HEK293 (cell line): ENCODE measurements at regions not wholly inside any gene's neighbourhood (a gene's known extent, or its start where the extent isn't known, plus 50 kb on each side); places are given as distances from the start of the nearest gene placed in this dataset.

ENCODE experiments used
- CTCF ChIA-PET: fragments of 350-600 bp; formaldehyde crosslinking; extraction: SDS; loops from one replicate; lab custom pipeline; 2021; ENCODE audit warnings: antibody characterized with exemption; lab: Yijun Ruan, JAX
- POLR2A ChIA-PET: fragments of 300-600 bp; formaldehyde crosslinking; extraction: SDS; loops from one replicate; lab custom pipeline; 2020; ENCODE audit warnings: antibody characterized with exemption, inconsistent platforms; lab: Yijun Ruan, JAX
- H3K27ac ChIP-seq: fragments of 200-500 bp; sonication (Bioruptor generic); 2 replicates; pipeline ENCODE4 v1.5.1; 2014; ENCODE audit warnings: low read depth, low read length, control low read depth, inconsistent platforms; ENCODE audit errors: extremely low read depth
- H3K36me3 ChIP-seq, 2 experiments: fragments of 200-500 bp in 1 of 2; sonication (Bioruptor generic) in 1 of 2; 1 replicate in 1 of 2; 2 replicates in 1 of 2; pipeline ENCODE4 v1.5.1; 2014 to 2017; ENCODE audit warnings: inconsistent platforms in 2 of 2, low read length in 2 of 2; ENCODE audit not compliant: control insufficient read depth in 2 of 2, insufficient read depth in 1 of 2
- H3K4me1 ChIP-seq: fragments of 200-500 bp; sonication (Bioruptor generic); 2 replicates; pipeline ENCODE4 v1.5.1; 2014; ENCODE audit warnings: mild to moderate bottlenecking, low read length, inconsistent platforms; ENCODE audit not compliant: control insufficient read depth, insufficient read depth
- H3K4me3 ChIP-seq: 2 replicates; pipeline ENCODE4 v1.5.1; 2011; ENCODE audit warnings: low read depth, mild to moderate bottlenecking, control low read depth, low read length, moderate library complexity
- H3K9me3 ChIP-seq: fragments of 200-500 bp; sonication (Bioruptor generic); 2 replicates; pipeline ENCODE4 v1.5.1; 2014; ENCODE audit warnings: low read depth, low read length, inconsistent platforms; ENCODE audit not compliant: control insufficient read depth, insufficient read depth
- BCL11B ChIP-seq: fragments of 450-650 bp; formaldehyde crosslinking; IDR thresholded peaks from 2 replicates; pipeline ENCODE4 v1.5.1; 2016; ENCODE audit warnings: low read depth, missing biosample characterization, missing genetic modification characterization
- FEZF1 ChIP-seq: fragments of 450-650 bp; formaldehyde crosslinking; IDR thresholded peaks from 2 replicates; pipeline ENCODE4 v1.5.1; 2016; ENCODE audit warnings: missing biosample characterization, missing genetic modification characterization
- KLF10 ChIP-seq: fragments of 450-650 bp; IDR thresholded peaks from 2 replicates; pipeline ENCODE4 v1.5.1; 2018; ENCODE audit warnings: missing biosample characterization, mild to moderate bottlenecking, missing genetic modification characterization
- SETDB1 ChIP-seq: IDR thresholded peaks from one replicate; pipeline ENCODE4 v1.6.1; 2017; ENCODE audit warnings: mild to moderate bottlenecking, low read length, moderate library complexity, mixed read lengths; ENCODE audit not compliant: insufficient read length
- WT1 ChIP-seq: fragments of 450-650 bp; formaldehyde crosslinking; IDR thresholded peaks from 2 replicates; pipeline ENCODE4 v1.5.1; 2016; ENCODE audit warnings: missing biosample characterization, missing genetic modification characterization
- ZBTB20 ChIP-seq: fragments of 450-650 bp; formaldehyde crosslinking; IDR thresholded peaks from 2 replicates; pipeline ENCODE4 v1.5.1; 2016; ENCODE audit warnings: missing biosample characterization, missing genetic modification characterization
- ZFP69B ChIP-seq: fragments of 450-650 bp; formaldehyde crosslinking; IDR thresholded peaks from 2 replicates; pipeline ENCODE4 v1.5.1; 2016; ENCODE audit warnings: missing biosample characterization, missing genetic modification characterization
- ZNF114 ChIP-seq: fragments of 450-650 bp; formaldehyde crosslinking; IDR thresholded peaks from 2 replicates; pipeline ENCODE4 v1.5.0; 2017; ENCODE audit warnings: missing biosample characterization, missing genetic modification characterization
- ZNF16 ChIP-seq: fragments of 450-650 bp; formaldehyde crosslinking; IDR thresholded peaks from 2 replicates; pipeline ENCODE4 v1.5.1; 2016; ENCODE audit warnings: low read depth, missing biosample characterization, missing genetic modification characterization
- ZNF2 ChIP-seq: fragments of 450-650 bp; formaldehyde crosslinking; IDR thresholded peaks from 2 replicates; pipeline ENCODE4 v1.5.1; 2016; ENCODE audit warnings: missing biosample characterization, missing genetic modification characterization
- ZNF223 ChIP-seq: fragments of 450-650 bp; formaldehyde crosslinking; IDR thresholded peaks from 2 replicates; pipeline ENCODE4 v1.5.1; 2016; ENCODE audit warnings: missing biosample characterization, missing genetic modification characterization
- ZNF248 ChIP-seq: fragments of 450-650 bp; formaldehyde crosslinking; IDR thresholded peaks from 2 replicates; pipeline ENCODE4 v1.5.1; 2017; ENCODE audit warnings: missing biosample characterization, missing genetic modification characterization
- ZNF274 ChIP-seq, 2 experiments: fragments of 200-500 bp in 1 of 2; fragments of 450-650 bp in 1 of 2; sonication (Bioruptor generic) in 1 of 2; formaldehyde crosslinking in 1 of 2; IDR thresholded peaks; 2 replicates each; pipeline versions ENCODE4 v1.5.1 to v1.6.1; 2014 to 2016; ENCODE audit warnings: borderline replicate concordance in 1 of 2, inconsistent platforms in 1 of 2, low read length in 1 of 2, missing biosample characterization in 1 of 2, missing genetic modification characterization in 1 of 2
- ZNF416 ChIP-seq: fragments of 450-650 bp; formaldehyde crosslinking; IDR thresholded peaks from 2 replicates; pipeline ENCODE4 v1.5.1; 2016; ENCODE audit warnings: missing biosample characterization, missing genetic modification characterization
- ZNF433 ChIP-seq: fragments of 450-650 bp; formaldehyde crosslinking; IDR thresholded peaks from 2 replicates; pipeline ENCODE4 v1.5.1; 2016; ENCODE audit warnings: missing biosample characterization, missing genetic modification characterization, low read depth
- ZNF561 ChIP-seq: fragments of 450-650 bp; IDR thresholded peaks from 2 replicates; pipeline ENCODE4 v1.5.1; 2018; ENCODE audit warnings: missing biosample characterization, missing genetic modification characterization, borderline replicate concordance
- ZNF585B ChIP-seq: fragments of 450-650 bp; formaldehyde crosslinking; IDR thresholded peaks from 2 replicates; pipeline ENCODE4 v1.5.1; 2016; ENCODE audit warnings: missing biosample characterization, missing genetic modification characterization
- ZNF624 ChIP-seq: fragments of 450-650 bp; formaldehyde crosslinking; IDR thresholded peaks from 2 replicates; pipeline ENCODE4 v1.5.1; 2017; ENCODE audit warnings: missing biosample characterization, missing genetic modification characterization
- ZNF670 ChIP-seq: fragments of 450-650 bp; formaldehyde crosslinking; IDR thresholded peaks from 2 replicates; pipeline ENCODE4 v1.5.1; 2016; ENCODE audit warnings: missing biosample characterization, missing genetic modification characterization, low read depth
- ZNF701 ChIP-seq: fragments of 450-650 bp; formaldehyde crosslinking; IDR thresholded peaks from 2 replicates; pipeline ENCODE4 v1.5.1; 2016; ENCODE audit warnings: missing biosample characterization, missing genetic modification characterization
- ZNF785 ChIP-seq: fragments of 450-650 bp; formaldehyde crosslinking; IDR thresholded peaks from 2 replicates; pipeline ENCODE4 v1.5.1; 2016; ENCODE audit warnings: missing biosample characterization, missing genetic modification characterization
- ZSCAN23 ChIP-seq: fragments of 450-650 bp; formaldehyde crosslinking; IDR thresholded peaks from 2 replicates; pipeline ENCODE4 v1.5.1; 2016; ENCODE audit warnings: missing biosample characterization, missing genetic modification characterization
- TF ChIP-seq, protein P1 (sequence below): fragments of 450-650 bp; formaldehyde crosslinking; IDR thresholded peaks from 2 replicates; pipeline ENCODE4 v1.5.1; 2016; ENCODE audit warnings: missing biosample characterization, missing genetic modification characterization

DNA sequence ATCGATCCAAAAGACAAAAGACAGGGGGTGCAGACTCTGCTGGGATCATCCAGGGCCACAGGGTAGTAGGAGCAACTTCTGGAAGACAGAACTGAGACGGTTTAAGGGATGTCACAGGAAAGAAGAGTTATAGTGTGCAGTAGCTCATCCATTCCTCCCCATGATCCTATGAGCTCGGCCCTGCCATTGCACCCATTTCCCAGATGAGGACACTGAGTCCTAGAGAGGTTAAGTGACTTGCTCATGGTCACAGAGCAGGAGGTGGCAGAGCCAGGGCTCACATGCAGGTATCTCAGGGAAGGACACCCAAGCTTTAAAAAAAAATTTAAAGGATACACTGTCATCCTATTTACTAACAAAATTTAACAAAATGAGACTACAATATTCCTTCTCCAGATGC lies 86.1 kb upstream of the FZD10 start:
- TF ChIP-seq ZNF785 (tag by site-specific recombination), result no peak
- TF ChIP-seq ZNF223, result no peak
- TF ChIP-seq BCL11B (tag by site-specific recombination), result no peak
- TF ChIP-seq ZNF670 (tag by site-specific recombination), result no peak
- TF ChIP-seq ZNF585B (tag by site-specific recombination), result no peak
- no peak for TF ChIP-seq FEZF1 (tag by site-specific recombination)
- TF ChIP-seq ZNF16 (tag by site-specific recombination), result no peak
- TF ChIP-seq WT1, result no peak
- TF ChIP-seq ZNF561, result no peak
- no peak for TF ChIP-seq KLF10 (tag by site-specific recombination)
- no peak for TF ChIP-seq ZNF701
- no peak for TF ChIP-seq ZFP69B (tag by site-specific recombination)
- no peak for TF ChIP-seq ZSCAN23 (tag by site-specific recombination)
- no peak for TF ChIP-seq ZNF274 (IDR thresholded peaks at IDR 0.05; ENCODE audit: low read length)
- TF ChIP-seq ZNF274 (tag by site-specific recombination; IDR thresholded peaks at IDR 0.05; ENCODE audit: borderline replicate concordance), result no peak
- no peak for TF ChIP-seq ZNF416 (tag by site-specific recombination)
- H3K4me3 ChIP-seq, result no peak overlapping the region
- no peak overlapping the region for H3K27ac ChIP-seq
- H3K9me3 ChIP-seq, result no peaks in the 10 kb centered on the region
- H3K36me3 ChIP-seq, result no peaks in the 10 kb centered on the region
- ChIA-PET POLR2A (no interaction called here), CTCF (no interaction called here)
- H3K4me1 ChIP-seq, result no peaks in the 10 kb centered on the region

DNA sequence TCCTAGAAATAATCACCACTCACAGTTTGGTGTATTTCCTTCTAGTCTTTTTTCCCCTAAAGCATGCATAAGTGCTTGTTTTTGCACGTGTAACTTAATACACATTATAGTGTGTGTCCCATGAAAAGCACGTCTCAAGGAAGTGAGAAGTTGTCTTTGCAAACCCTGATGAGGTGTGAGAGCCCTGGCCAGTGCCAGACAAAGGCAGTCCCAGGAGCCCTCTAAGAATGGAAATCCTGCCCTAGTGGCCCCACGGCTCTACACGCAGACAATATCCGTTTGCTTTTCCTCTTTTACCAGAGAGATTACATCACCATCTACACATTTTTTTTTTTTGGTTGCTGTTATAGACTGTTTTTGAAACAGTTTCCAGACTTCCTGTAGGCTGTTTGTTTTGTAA lies 85.5 kb upstream of the FZD10 start:
- Histone ChIP-seq H3K9me3 (no peaks in the 10 kb centered on the region), H3K4me1 (no peaks in the 10 kb centered on the region), H3K4me3 (no peak overlapping the region), H3K36me3 (no peaks in the 10 kb centered on the region), H3K27ac (no peak overlapping the region)
- TF ChIP-seq ZNF248 (tag by site-specific recombination), result no peak
- peak; percentile 63 for TF ChIP-seq SETDB1
- CTCF ChIA-PET, result no interaction called here
- POLR2A ChIA-PET, result no interaction called here

DNA sequence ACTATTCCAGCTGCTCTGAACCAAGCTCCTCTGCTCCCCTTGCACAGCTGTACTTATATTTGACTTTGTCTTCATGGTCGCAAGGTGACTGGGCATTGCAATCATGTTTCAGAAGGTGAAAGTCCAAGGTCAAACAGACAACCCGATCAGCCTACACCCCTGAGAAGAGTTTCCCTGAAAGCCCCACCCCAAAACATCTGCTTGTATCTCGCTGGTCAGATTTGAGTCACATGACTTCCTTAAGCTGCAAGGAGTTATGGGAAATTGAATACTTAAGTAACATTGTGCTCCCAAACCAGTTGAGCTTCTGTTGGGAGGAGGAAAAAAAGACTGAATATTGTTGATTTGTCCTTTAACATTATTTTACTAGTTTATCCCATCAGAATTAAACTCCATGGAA lies 83.4 kb upstream of the FZD10 start:
- H3K36me3 ChIP-seq, result no peaks in the 10 kb centered on the region
- no peak overlapping the region for H3K4me3 ChIP-seq
- ChIA-PET CTCF (interaction anchor here (0.7 kb wide), 1 partner anchor 14 kb away, joined by 4 read pairs; no protein-coding TSS in a partner anchor), POLR2A (no interaction called here)
- no peaks in the 10 kb centered on the region for H3K4me1 ChIP-seq
- H3K27ac ChIP-seq, result no peak overlapping the region
- TF ChIP-seq ZNF114 (tag by site-specific recombination) (no peak), ZNF433 (tag by site-specific recombination) (no peak), ZBTB20 (tag by site-specific recombination) (no peak), SETDB1 (peak; percentile 37), ZNF2 (no peak), ZNF624 (tag by site-specific recombination) (no peak)
- TF ChIP-seq, protein P1, sequence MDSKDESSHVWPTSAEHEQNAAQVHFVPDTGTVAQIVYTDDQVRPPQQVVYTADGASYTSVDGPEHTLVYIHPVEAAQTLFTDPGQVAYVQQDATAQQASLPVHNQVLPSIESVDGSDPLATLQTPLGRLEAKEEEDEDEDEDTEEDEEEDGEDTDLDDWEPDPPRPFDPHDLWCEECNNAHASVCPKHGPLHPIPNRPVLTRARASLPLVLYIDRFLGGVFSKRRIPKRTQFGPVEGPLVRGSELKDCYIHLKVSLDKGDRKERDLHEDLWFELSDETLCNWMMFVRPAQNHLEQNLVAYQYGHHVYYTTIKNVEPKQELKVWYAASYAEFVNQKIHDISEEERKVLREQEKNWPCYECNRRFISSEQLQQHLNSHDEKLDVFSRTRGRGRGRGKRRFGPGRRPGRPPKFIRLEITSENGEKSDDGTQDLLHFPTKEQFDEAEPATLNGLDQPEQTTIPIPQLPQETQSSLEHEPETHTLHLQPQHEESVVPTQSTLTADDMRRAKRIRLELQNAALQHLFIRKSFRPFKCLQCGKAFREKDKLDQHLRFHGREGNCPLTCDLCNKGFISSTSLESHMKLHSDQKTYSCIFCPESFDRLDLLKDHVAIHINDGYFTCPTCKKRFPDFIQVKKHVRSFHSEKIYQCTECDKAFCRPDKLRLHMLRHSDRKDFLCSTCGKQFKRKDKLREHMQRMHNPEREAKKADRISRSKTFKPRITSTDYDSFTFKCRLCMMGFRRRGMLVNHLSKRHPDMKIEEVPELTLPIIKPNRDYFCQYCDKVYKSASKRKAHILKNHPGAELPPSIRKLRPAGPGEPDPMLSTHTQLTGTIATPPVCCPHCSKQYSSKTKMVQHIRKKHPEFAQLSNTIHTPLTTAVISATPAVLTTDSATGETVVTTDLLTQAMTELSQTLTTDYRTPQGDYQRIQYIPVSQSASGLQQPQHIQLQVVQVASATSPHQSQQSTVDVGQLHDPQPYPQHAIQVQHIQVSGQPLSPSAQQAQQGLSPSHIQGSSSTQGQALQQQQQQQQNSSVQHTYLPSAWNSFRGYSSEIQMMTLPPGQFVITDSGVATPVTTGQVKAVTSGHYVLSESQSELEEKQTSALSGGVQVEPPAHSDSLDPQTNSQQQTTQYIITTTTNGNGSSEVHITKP (tag by site-specific recombination), result no peak
- H3K9me3 ChIP-seq, result no peaks in the 10 kb centered on the region
